Urinary bladder (tissue), 3 donors: ENCODE measurements at regions not wholly inside any gene's neighbourhood (a gene's known extent, or its start where the extent isn't known, plus 50 kb on each side); places are given as distances from the start of the nearest gene placed in this dataset.

Source experiments
- DNase-seq: peaks from one replicate; pipeline ENCODE4 v3.0.0-alpha.2; 2015; ENCODE audit errors: extremely low spot score
- H3K27ac ChIP-seq: one replicate; pipeline ENCODE4 v1.5.1; 2013; ENCODE audit warnings: low read depth, mild to moderate bottlenecking, moderate library complexity
- H3K36me3 ChIP-seq: one replicate; pipeline ENCODE4 v1.6.1; 2013; ENCODE audit warnings: mild to moderate bottlenecking, moderate library complexity; ENCODE audit not compliant: insufficient read depth
- H3K4me1 ChIP-seq: one replicate; pipeline ENCODE4 v1.6.1; 2013; ENCODE audit warnings: mild to moderate bottlenecking, moderate library complexity; ENCODE audit not compliant: insufficient read depth
- H3K4me3 ChIP-seq: one replicate; pipeline ENCODE4 v1.5.1; 2013; ENCODE audit warnings: low read depth, low read length
- WGBS: extraction: QIAGEN DNeasy Blood & Tissue Kit; methylation state at CpG from one replicate; pipeline ENCODE4 v1.1.7; 2013; 5-methylcytosine and 5-hydroxymethylcytosine counted together
- donor health status: healthy with polysubstance abuse.
- donor health status: healthy.

GRCh38 chr2:236715491-236715961 is 145.9 kb downstream of the ACKR3 start:
- Histone ChIP-seq H3K36me3 (no peaks in the 10 kb centered on the region), H3K4me1 (no peaks in the 10 kb centered on the region), H3K4me3 (no peak overlapping the region), H3K27ac (no peak overlapping the region)
- no peak for DNase-seq
- 62% methylated on average over 16 of the region's 16 CpGs for WGBS

- 96% methylated on average over 3 of the region's 3 CpGs for WGBS
- Histone ChIP-seq H3K36me3 (no peaks in the 10 kb centered on the region), H3K4me1 (no peaks in the 10 kb centered on the region), H3K4me3 (no peak overlapping the region), H3K27ac (no peak overlapping the region)
- DNase-seq = no peak
Measured at GRCh38 chr2:236717120-236717519, 147.5 kb downstream of the ACKR3 start.

GRCh38 chr2:236717729-236718128 is 148.1 kb downstream of the ACKR3 start:
- no peak overlapping the region for H3K27ac ChIP-seq
- 65% methylated on average over 6 of the region's 6 CpGs for WGBS
- no peaks in the 10 kb centered on the region for H3K36me3 ChIP-seq
- no peaks in the 10 kb centered on the region for H3K4me1 ChIP-seq
- no peak overlapping the region for H3K4me3 ChIP-seq
- no peak for DNase-seq

GRCh38 chr2:236718207-236718992 is 148.8 kb downstream of the ACKR3 start:
- Histone ChIP-seq H3K4me3 (no peak overlapping the region), H3K4me1 (no peaks in the 10 kb centered on the region), H3K27ac (no peak overlapping the region), H3K36me3 (no peaks in the 10 kb centered on the region)
- DNase-seq = no peak
- WGBS = 88% methylated on average over 18 of the region's 18 CpGs

- WGBS = 86% methylated on average over 9 of the region's 9 CpGs
- Histone ChIP-seq H3K27ac (no peak overlapping the region), H3K4me1 (no peaks in the 10 kb centered on the region), H3K36me3 (no peaks in the 10 kb centered on the region), H3K4me3 (no peak overlapping the region)
- DNase-seq = no peak
Measured at GRCh38 chr2:236719192-236719635, 149.6 kb downstream of the ACKR3 start.

- Histone ChIP-seq H3K36me3 (no peaks in the 10 kb centered on the region), H3K4me3 (no peak overlapping the region), H3K4me1 (no peaks in the 10 kb centered on the region), H3K27ac (no peak overlapping the region)
- 80% methylated on average over 15 of the region's 15 CpGs for WGBS
- DNase-seq = no peak
Measured at GRCh38 chr2:236720974-236721540, 151.4 kb downstream of the ACKR3 start.

GRCh38 chr2:236724200-236724599 is 154.6 kb downstream of the ACKR3 start:
- DNase-seq = no peak
- Histone ChIP-seq H3K4me1 (no peaks in the 10 kb centered on the region), H3K27ac (no peak overlapping the region), H3K36me3 (no peaks in the 10 kb centered on the region), H3K4me3 (no peak overlapping the region)
- 97% methylated on average over 6 of the region's 6 CpGs for WGBS

GRCh38 chr2:236726701-236727450 is 157.3 kb downstream of the ACKR3 start:
- DNase-seq = no peak
- Histone ChIP-seq H3K4me3 (no peak overlapping the region), H3K4me1 (peaks cover 3% of the 10 kb centered on the region), H3K27ac (no peak overlapping the region), H3K36me3 (no peaks in the 10 kb centered on the region)
- WGBS = 92% methylated on average over 20 of the region's 20 CpGs

GRCh38 chr2:236728916-236729670 is 159.5 kb downstream of the ACKR3 start:
- no peak overlapping the region for H3K27ac ChIP-seq
- no peak for DNase-seq
- 87% methylated on average over 13 of the region's 13 CpGs for WGBS
- H3K4me1 ChIP-seq = peaks cover 3% of the 10 kb centered on the region
- H3K36me3 ChIP-seq = no peaks in the 10 kb centered on the region
- no peak overlapping the region for H3K4me3 ChIP-seq

- no peak for DNase-seq
- 87% methylated on average over 10 of the region's 10 CpGs for WGBS
Measured at GRCh38 chr2:236730393-236730792, 160.8 kb downstream of the ACKR3 start.

GRCh38 chr2:236731767-236732580 is 162.3 kb downstream of the ACKR3 start:
- peaks cover 3% of the 10 kb centered on the region for H3K4me1 ChIP-seq
- no peak for DNase-seq
- 44% methylated on average over 12 of the region's 12 CpGs for WGBS
- peak overlapping the region; percentile 42 for H3K27ac ChIP-seq
- H3K4me3 ChIP-seq = no peak overlapping the region
- H3K36me3 ChIP-seq = no peaks in the 10 kb centered on the region

More at GRCh38 chr2:236730393-236730792, 160.8 kb downstream of the ACKR3 start:
- Histone ChIP-seq H3K4me3 (no peak overlapping the region), H3K36me3 (no peaks in the 10 kb centered on the region), H3K4me1 (peaks cover 3% of the 10 kb centered on the region), H3K27ac (no peak overlapping the region)

- Histone ChIP-seq H3K27ac (no peak overlapping the region), H3K4me3 (no peak overlapping the region), H3K36me3 (no peaks in the 10 kb centered on the region), H3K4me1 (peaks cover 3% of the 10 kb centered on the region)
- DNase-seq = no peak
- 87% methylated on average over 3 of the region's 3 CpGs for WGBS
Measured at GRCh38 chr2:236733156-236733555, 163.5 kb downstream of the ACKR3 start.
